Hepatocyte (in vitro differentiated cells): ENCODE measurements at regions not wholly inside any gene's neighbourhood (a gene's known extent, or its start where the extent isn't known, plus 50 kb on each side); places are given as distances from the start of the nearest gene placed in this dataset.

Source experiments
- CTCF ChIP-seq: fragments of 200-600 bp; sonication (generic); IDR thresholded peaks from 2 replicates; pipeline ENCODE4 v1.5.1; 2016; ENCODE audit warnings: antibody characterized with exemption, mild to moderate bottlenecking; ENCODE audit not compliant: poor library complexity
- EZH2 ChIP-seq: fragments of 200-600 bp; sonication (generic); IDR thresholded peaks from 2 replicates; pipeline ENCODE4 v1.6.1; 2016; ENCODE audit warnings: antibody characterized with exemption, mild to moderate bottlenecking, borderline replicate concordance

- TF ChIP-seq CTCF (no peak), EZH2 (no peak)
Measured at GRCh38 chr7:46022397-46022796, 101.3 kb upstream of the IGFBP3 start.
